ENCODE measurements at regions not wholly inside any gene's neighbourhood (a gene's known extent, or its start where the extent isn't known, plus 50 kb on each side); places are given as distances from the start of the nearest gene placed in this dataset.
"Not testable (repeated sequence)": the region's sequence is repeated elsewhere in the genome, so short reads cannot be mapped to it uniquely, and the experiment has no call there.

GRCh38 chr3:18114894-18115293 is 310.2 kb downstream of the SATB1 start:
- DNase-seq, result no peak

- DNase-seq, result no peak
These were observed 311.7 kb downstream of the SATB1 start for GRCh38 chr3:18113417-18113816.

- no peak for DNase-seq
These were observed 312.3 kb downstream of the SATB1 start for GRCh38 chr3:18112674-18113375.

- DNase-seq, result no peak
These were observed 313.3 kb downstream of the SATB1 start for GRCh38 chr3:18111796-18112232.

- no peak for DNase-seq
These were observed 321.5 kb downstream of the SATB1 start for GRCh38 chr3:18103591-18103990.

- DNase-seq, result no peak
These were observed 325.0 kb downstream of the SATB1 start for GRCh38 chr3:18100121-18100520.

GRCh38 chr3:18099611-18100010 is 325.5 kb downstream of the SATB1 start:
- DNase-seq, result no peak

GRCh38 chr3:18098960-18099587 is 326.1 kb downstream of the SATB1 start:
- no peak for DNase-seq

GRCh38 chr3:18097989-18098388 is 327.1 kb downstream of the SATB1 start:
- no peak for DNase-seq

GRCh38 chr3:18097473-18097872 is 327.7 kb downstream of the SATB1 start:
- DNase-seq, result no peak

GRCh38 chr3:18092726-18093125 is 332.4 kb downstream of the SATB1 start:
- DNase-seq, result no peak

- no peak for DNase-seq
These were observed 334.8 kb downstream of the SATB1 start for GRCh38 chr3:18090377-18090776.

GRCh38 chr3:18087988-18088387 is 337.2 kb downstream of the SATB1 start:
- DNase-seq, result no peak

- no peak for DNase-seq
These were observed 338.4 kb downstream of the SATB1 start for GRCh38 chr3:18086760-18087159.

GRCh38 chr3:18086078-18086477 is 339.1 kb downstream of the SATB1 start:
- DNase-seq, result no peak

- no peak for DNase-seq
These were observed 339.7 kb downstream of the SATB1 start for GRCh38 chr3:18085429-18085828.

- not testable (repeated sequence) for DNase-seq
These were observed 340.8 kb upstream of the TBC1D5 start for GRCh38 chr3:18083273-18083590.

- no peak for DNase-seq
These were observed 340.3 kb upstream of the TBC1D5 start for GRCh38 chr3:18082551-18083272.

GRCh38 chr3:18080198-18080689 is 337.8 kb upstream of the TBC1D5 start:
- no peak for DNase-seq

GRCh38 chr3:18079739-18080138 is 337.3 kb upstream of the TBC1D5 start:
- no peak for DNase-seq

- no peak for DNase-seq
These were observed 336.6 kb upstream of the TBC1D5 start for GRCh38 chr3:18079062-18079461.

- DNase-seq, result no peak
These were observed 334.9 kb upstream of the TBC1D5 start for GRCh38 chr3:18077128-18077840.

- DNase-seq, result no peak
These were observed 333.9 kb upstream of the TBC1D5 start for GRCh38 chr3:18076301-18076700.

Data from DMS 273 treated with DMSO at 0.1 percent for 48 hours (cell line).